MM.1S (cell line): ENCODE measurements at regions not wholly inside any gene's neighbourhood (a gene's known extent, or its start where the extent isn't known, plus 50 kb on each side); places are given as distances from the start of the nearest gene placed in this dataset.

Experiments used
- DNase-seq: peaks from one replicate; pipeline ENCODE4 v3.0.0-alpha.2; 2015
- H2AFZ ChIP-seq: fragments of 300-600 bp; sonication (generic); 2 replicates; pipeline ENCODE4 v1.6.0; 2016; ENCODE audit warnings: antibody characterized with exemption, low read length
- H3F3A ChIP-seq: fragments of 300-600 bp; sonication (generic); 2 replicates; pipeline ENCODE4 v1.6.1; 2016; ENCODE audit warnings: mild to moderate bottlenecking, antibody characterized with exemption, low read length, moderate library complexity, mixed read lengths; ENCODE audit not compliant: insufficient read depth
- H3K27ac ChIP-seq: fragments of 300-600 bp; sonication (generic); 2 replicates; pipeline ENCODE4 v1.5.1; 2016; ENCODE audit warnings: mild to moderate bottlenecking, low read length
- H3K27me3 ChIP-seq: fragments of 300-600 bp; sonication (generic); replicated peaks from 2 replicates; pipeline ENCODE4 v1.6.0; 2016; ENCODE audit warnings: low read length; ENCODE audit not compliant: insufficient read depth
- H3K36me3 ChIP-seq: fragments of 300-600 bp; sonication (generic); replicated peaks from 2 replicates; pipeline ENCODE4 v1.6.1; 2016; ENCODE audit warnings: mild to moderate bottlenecking, low read length, mixed read lengths; ENCODE audit not compliant: insufficient read depth
- H3K4me1 ChIP-seq: fragments of 300-600 bp; sonication (generic); 2 replicates; pipeline ENCODE4 v1.6.1; 2016; ENCODE audit warnings: low read length, mixed read lengths
- H3K4me2 ChIP-seq: fragments of 300-600 bp; sonication (generic); 2 replicates; pipeline ENCODE4 v1.6.0; 2016; ENCODE audit warnings: low read depth, low read length
- H3K4me3 ChIP-seq: fragments of 300-600 bp; sonication (generic); 2 replicates; pipeline ENCODE4 v1.5.1; 2016; ENCODE audit warnings: low read length, mixed read lengths
- H3K79me2 ChIP-seq: fragments of 300-600 bp; sonication (generic); 2 replicates; pipeline ENCODE4 v1.6.1; 2016; ENCODE audit warnings: mixed run types, low read length, mixed read lengths
- H3K9ac ChIP-seq: fragments of 300-600 bp; sonication (generic); 2 replicates; pipeline ENCODE4 v1.6.1; 2016; ENCODE audit warnings: low read length, mixed read lengths
- H3K9me2 ChIP-seq: fragments of 300-600 bp; sonication (generic); replicated peaks from 2 replicates; pipeline ENCODE4 v1.6.1; 2016; ENCODE audit warnings: mild to moderate bottlenecking, low read length, mixed read lengths; ENCODE audit not compliant: insufficient read depth
- H3K9me3 ChIP-seq: fragments of 300-600 bp; sonication (generic); replicated peaks from 2 replicates; pipeline ENCODE4 v1.6.1; 2016; ENCODE audit warnings: mild to moderate bottlenecking, low read length, mixed read lengths; ENCODE audit not compliant: insufficient read depth
- H4K20me1 ChIP-seq: fragments of 300-600 bp; sonication (generic); 2 replicates; pipeline ENCODE4 v1.6.1; 2016; ENCODE audit warnings: mild to moderate bottlenecking, low read length, moderate library complexity, mixed read lengths; ENCODE audit not compliant: insufficient read depth
- CTCF ChIP-seq: fragments of 300-600 bp; sonication (generic); IDR thresholded peaks from 2 replicates; pipeline ENCODE4 v1.5.1; 2016; ENCODE audit warnings: antibody characterized with exemption, low read length, mixed read lengths
- EZH2 ChIP-seq: fragments of 300-600 bp; sonication (generic); optimal IDR thresholded peaks from 2 replicates; pipeline ENCODE3; 2017; ENCODE audit warnings: low read depth, mild to moderate bottlenecking, antibody characterized with exemption, low read length, mixed read lengths
- EZH2phosphoT487 ChIP-seq: fragments of 300-600 bp; sonication (generic); IDR thresholded peaks from 2 replicates; pipeline ENCODE4 v1.6.1; 2018; ENCODE audit warnings: antibody characterized with exemption, low read length

- H3K79me2 ChIP-seq = no peaks in the 10 kb centered on the region
- no peak overlapping the region for H3K9ac ChIP-seq
- TF ChIP-seq EZH2phosphoT487 (no peak), CTCF (no peak), EZH2 (no peak)
- no peak overlapping the region for H2AFZ ChIP-seq
- H3K4me1 ChIP-seq = no peaks in the 10 kb centered on the region
- no peaks in the 10 kb centered on the region for H3K9me3 ChIP-seq
- no peaks in the 10 kb centered on the region for H3K36me3 ChIP-seq
- H3K4me2 ChIP-seq = no peak overlapping the region
- no peaks in the 10 kb centered on the region for H3K27me3 ChIP-seq
- no peaks in the 10 kb centered on the region for H4K20me1 ChIP-seq
- H3F3A ChIP-seq = no peaks in the 10 kb centered on the region
- DNase-seq = no peak
- H3K9me2 ChIP-seq = no peaks in the 10 kb centered on the region
- H3K4me3 ChIP-seq = no peak overlapping the region
- H3K27ac ChIP-seq = no peak overlapping the region
Measured at GRCh38 chr5:148938522-148938882, 112.1 kb downstream of the ADRB2 start.

- no peaks in the 10 kb centered on the region for H3K9me3 ChIP-seq
- no peak for TF ChIP-seq EZH2phosphoT487
- no peak for TF ChIP-seq CTCF
- H2AFZ ChIP-seq = no peak overlapping the region
- H3K27ac ChIP-seq = no peak overlapping the region
- no peaks in the 10 kb centered on the region for H3K4me1 ChIP-seq
- no peaks in the 10 kb centered on the region for H3K36me3 ChIP-seq
- H3K9me2 ChIP-seq = no peaks in the 10 kb centered on the region
- H3F3A ChIP-seq = no peaks in the 10 kb centered on the region
- H3K27me3 ChIP-seq = no peaks in the 10 kb centered on the region
- H3K79me2 ChIP-seq = no peaks in the 10 kb centered on the region
- no peak overlapping the region for H3K4me2 ChIP-seq
- no peak overlapping the region for H3K9ac ChIP-seq
- no peak for DNase-seq
- no peaks in the 10 kb centered on the region for H4K20me1 ChIP-seq
- no peak overlapping the region for H3K4me3 ChIP-seq
Measured at GRCh38 chr5:148939676-148940075, 113.3 kb downstream of the ADRB2 start.

GRCh38 chr5:148941810-148942209 is 115.4 kb downstream of the ADRB2 start:
- H3K36me3 ChIP-seq = no peaks in the 10 kb centered on the region
- H3K4me3 ChIP-seq = no peak overlapping the region
- no peaks in the 10 kb centered on the region for H4K20me1 ChIP-seq
- no peaks in the 10 kb centered on the region for H3K9me3 ChIP-seq
- H3K4me2 ChIP-seq = no peak overlapping the region
- TF ChIP-seq CTCF = no peak
- TF ChIP-seq EZH2 = no peak
- no peak for TF ChIP-seq EZH2phosphoT487
- no peaks in the 10 kb centered on the region for H3K4me1 ChIP-seq
- no peak for DNase-seq
- H2AFZ ChIP-seq = no peak overlapping the region
- no peaks in the 10 kb centered on the region for H3K9me2 ChIP-seq
- no peaks in the 10 kb centered on the region for H3K27me3 ChIP-seq
- no peaks in the 10 kb centered on the region for H3F3A ChIP-seq
- no peak overlapping the region for H3K9ac ChIP-seq
- H3K79me2 ChIP-seq = no peaks in the 10 kb centered on the region
- no peak overlapping the region for H3K27ac ChIP-seq
